ENCODE measurements at regions not wholly inside any gene's neighbourhood (a gene's known extent, or its start where the extent isn't known, plus 50 kb on each side); places are given as distances from the start of the nearest gene placed in this dataset.

DNA sequence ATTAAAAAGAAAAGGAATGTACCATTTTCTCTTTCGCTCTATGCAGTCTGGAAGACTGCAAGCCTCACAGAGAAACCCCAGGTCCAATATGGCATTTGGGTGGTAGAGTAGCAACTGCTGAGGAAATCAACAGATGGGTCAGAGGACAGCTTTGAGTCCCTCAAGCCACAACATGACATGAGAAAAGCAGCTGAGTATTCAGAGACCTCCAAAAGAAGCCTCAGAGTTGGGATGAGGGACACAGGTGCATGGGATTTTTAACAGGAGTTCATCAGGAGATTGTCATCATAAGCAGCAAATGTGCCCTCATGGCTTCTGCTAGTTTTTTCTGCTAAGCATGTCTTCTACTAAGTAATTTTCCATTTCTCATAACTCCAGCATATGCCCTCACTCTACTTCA, 111.6 kb downstream of the BLID start:
- Mint-ChIP-seq H3K27ac (no peak overlapping the region), H3K27me3 (ENCODE audit: low read depth) (no peaks in the 10 kb centered on the region), H3K36me3 (no peaks in the 10 kb centered on the region), H3K4me3 (no peak overlapping the region), H3K9me3 (peaks cover 10% of the 10 kb centered on the region), H3K4me1 (no peaks in the 10 kb centered on the region)
- DNase-seq (ENCODE audit: low spot score): no peak
- TF ChIP-seq ZBTB21 (CRISPR knock-in tag; IDR thresholded peaks at IDR 0.05; ENCODE audit: borderline replicate concordance) (no peak), ZNF423 (CRISPR knock-in tag; IDR thresholded peaks at IDR 0.05) (no peak), OVOL2 (CRISPR knock-in tag; IDR thresholded peaks at IDR 0.05; ENCODE audit: borderline replicate concordance) (no peak), CREB1 (CRISPR knock-in tag; IDR thresholded peaks at IDR 0.05) (no peak), ATF1 (CRISPR knock-in tag; IDR thresholded peaks at IDR 0.05) (no peak), NFYB (CRISPR knock-in tag; conservative IDR thresholded peaks at IDR 0.05; ENCODE audit: low read depth) (no peak), FOXP1 (CRISPR knock-in tag; IDR thresholded peaks at IDR 0.05; ENCODE audit: borderline replicate concordance) (no peak), ZNF121 (CRISPR knock-in tag; IDR thresholded peaks at IDR 0.05) (no peak)
- TF ChIP-seq, protein P1, sequence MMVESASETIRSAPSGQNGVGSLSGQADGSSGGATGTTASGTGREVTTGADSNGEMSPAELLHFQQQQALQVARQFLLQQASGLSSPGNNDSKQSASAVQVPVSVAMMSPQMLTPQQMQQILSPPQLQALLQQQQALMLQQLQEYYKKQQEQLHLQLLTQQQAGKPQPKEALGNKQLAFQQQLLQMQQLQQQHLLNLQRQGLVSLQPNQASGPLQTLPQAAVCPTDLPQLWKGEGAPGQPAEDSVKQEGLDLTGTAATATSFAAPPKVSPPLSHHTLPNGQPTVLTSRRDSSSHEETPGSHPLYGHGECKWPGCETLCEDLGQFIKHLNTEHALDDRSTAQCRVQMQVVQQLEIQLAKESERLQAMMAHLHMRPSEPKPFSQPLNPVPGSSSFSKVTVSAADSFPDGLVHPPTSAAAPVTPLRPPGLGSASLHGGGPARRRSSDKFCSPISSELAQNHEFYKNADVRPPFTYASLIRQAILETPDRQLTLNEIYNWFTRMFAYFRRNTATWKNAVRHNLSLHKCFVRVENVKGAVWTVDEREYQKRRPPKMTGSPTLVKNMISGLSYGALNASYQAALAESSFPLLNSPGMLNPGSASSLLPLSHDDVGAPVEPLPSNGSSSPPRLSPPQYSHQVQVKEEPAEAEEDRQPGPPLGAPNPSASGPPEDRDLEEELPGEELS (CRISPR knock-in tag; IDR thresholded peaks at IDR 0.05): no peak
- TF ChIP-seq, protein P2, sequence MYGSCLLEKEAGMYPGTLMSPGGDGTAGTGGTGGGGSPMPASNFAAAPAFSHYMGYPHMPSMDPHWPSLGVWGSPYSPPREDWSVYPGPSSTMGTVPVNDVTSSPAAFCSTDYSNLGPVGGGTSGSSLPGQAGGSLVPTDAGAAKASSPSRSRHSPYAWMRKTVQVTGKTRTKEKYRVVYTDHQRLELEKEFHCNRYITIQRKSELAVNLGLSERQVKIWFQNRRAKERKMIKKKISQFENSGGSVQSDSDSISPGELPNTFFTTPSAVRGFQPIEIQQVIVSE (CRISPR knock-in tag; IDR thresholded peaks at IDR 0.05; ENCODE audit: borderline replicate concordance): no peak
- CTCF ChIA-PET: no interaction called here
- no peak for ATAC-seq
- POLR2A ChIA-PET: no interaction called here

DNA sequence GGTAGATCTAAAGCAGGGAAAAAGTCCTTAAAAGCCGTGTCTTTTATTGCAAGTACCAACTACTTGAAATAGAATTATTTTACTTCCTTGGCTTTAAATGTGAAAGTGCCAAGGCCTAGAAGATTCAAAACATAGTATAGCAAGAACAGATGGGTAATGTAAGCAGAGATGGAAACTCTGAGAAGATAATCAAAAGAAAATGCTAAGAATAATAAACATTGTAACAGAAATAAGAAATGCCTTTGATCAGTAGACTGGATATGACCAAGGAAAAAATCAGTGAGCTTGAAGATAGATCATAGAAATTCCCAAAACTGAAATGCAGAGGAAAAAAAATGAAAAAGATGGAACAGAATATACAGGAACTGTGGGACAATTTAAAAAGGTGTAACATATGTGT, 113.1 kb downstream of the BLID start:
- DNase-seq (ENCODE audit: low spot score) (no peak), ATAC-seq (no peak)
- TF ChIP-seq SOX15 (CRISPR knock-in tag; IDR thresholded peaks at IDR 0.05) (no peak), ZBTB21 (CRISPR knock-in tag; IDR thresholded peaks at IDR 0.05; ENCODE audit: borderline replicate concordance) (no peak), ESRRA (CRISPR knock-in tag; IDR thresholded peaks at IDR 0.05; ENCODE audit: borderline replicate concordance) (no peak), TCF7 (CRISPR knock-in tag; IDR thresholded peaks at IDR 0.05; ENCODE audit: low read depth) (no peak), ZNF121 (CRISPR knock-in tag; IDR thresholded peaks at IDR 0.05) (no peak), TEAD1 (CRISPR knock-in tag; IDR thresholded peaks at IDR 0.05) (no peak), MYBL2 (CRISPR knock-in tag; IDR thresholded peaks at IDR 0.05) (no peak)
- TF ChIP-seq, protein P3, sequence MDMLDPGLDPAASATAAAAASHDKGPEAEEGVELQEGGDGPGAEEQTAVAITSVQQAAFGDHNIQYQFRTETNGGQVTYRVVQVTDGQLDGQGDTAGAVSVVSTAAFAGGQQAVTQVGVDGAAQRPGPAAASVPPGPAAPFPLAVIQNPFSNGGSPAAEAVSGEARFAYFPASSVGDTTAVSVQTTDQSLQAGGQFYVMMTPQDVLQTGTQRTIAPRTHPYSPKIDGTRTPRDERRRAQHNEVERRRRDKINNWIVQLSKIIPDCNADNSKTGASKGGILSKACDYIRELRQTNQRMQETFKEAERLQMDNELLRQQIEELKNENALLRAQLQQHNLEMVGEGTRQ (CRISPR knock-in tag; IDR thresholded peaks at IDR 0.05): no peak
- TF ChIP-seq, protein P4, sequence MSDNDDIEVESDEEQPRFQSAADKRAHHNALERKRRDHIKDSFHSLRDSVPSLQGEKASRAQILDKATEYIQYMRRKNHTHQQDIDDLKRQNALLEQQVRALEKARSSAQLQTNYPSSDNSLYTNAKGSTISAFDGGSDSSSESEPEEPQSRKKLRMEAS (CRISPR knock-in tag; IDR thresholded peaks at IDR 0.05): no peak
- TF ChIP-seq, protein P5, sequence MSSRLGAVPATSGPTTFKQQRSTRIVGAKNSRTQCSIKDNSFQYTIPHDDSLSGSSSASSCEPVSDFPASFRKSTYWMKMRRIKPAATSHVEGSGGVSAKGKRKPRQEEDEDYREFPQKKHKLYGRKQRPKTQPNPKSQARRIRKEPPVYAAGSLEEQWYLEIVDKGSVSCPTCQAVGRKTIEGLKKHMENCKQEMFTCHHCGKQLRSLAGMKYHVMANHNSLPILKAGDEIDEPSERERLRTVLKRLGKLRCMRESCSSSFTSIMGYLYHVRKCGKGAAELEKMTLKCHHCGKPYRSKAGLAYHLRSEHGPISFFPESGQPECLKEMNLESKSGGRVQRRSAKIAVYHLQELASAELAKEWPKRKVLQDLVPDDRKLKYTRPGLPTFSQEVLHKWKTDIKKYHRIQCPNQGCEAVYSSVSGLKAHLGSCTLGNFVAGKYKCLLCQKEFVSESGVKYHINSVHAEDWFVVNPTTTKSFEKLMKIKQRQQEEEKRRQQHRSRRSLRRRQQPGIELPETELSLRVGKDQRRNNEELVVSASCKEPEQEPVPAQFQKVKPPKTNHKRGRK (CRISPR knock-in tag; IDR thresholded peaks at IDR 0.05; ENCODE audit: borderline replicate concordance): no peak
- TF ChIP-seq, protein P6, sequence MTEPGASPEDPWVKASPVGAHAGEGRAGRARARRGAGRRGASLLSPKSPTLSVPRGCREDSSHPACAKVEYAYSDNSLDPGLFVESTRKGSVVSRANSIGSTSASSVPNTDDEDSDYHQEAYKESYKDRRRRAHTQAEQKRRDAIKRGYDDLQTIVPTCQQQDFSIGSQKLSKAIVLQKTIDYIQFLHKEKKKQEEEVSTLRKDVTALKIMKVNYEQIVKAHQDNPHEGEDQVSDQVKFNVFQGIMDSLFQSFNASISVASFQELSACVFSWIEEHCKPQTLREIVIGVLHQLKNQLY (CRISPR knock-in tag; IDR thresholded peaks at IDR 0.05): no peak
- Mint-ChIP-seq H3K4me1 (no peaks in the 10 kb centered on the region), H3K36me3 (no peaks in the 10 kb centered on the region), H3K4me3 (no peak overlapping the region), H3K27ac (no peak overlapping the region), H3K9me3 (peaks cover 9% of the 10 kb centered on the region), H3K27me3 (ENCODE audit: low read depth) (no peaks in the 10 kb centered on the region)
- POLR2A ChIA-PET: no interaction called here
- CTCF ChIA-PET: no interaction called here
